Keratinocyte (primary cell): ENCODE measurements at regions not wholly inside any gene's neighbourhood (a gene's known extent, or its start where the extent isn't known, plus 50 kb on each side); places are given as distances from the start of the nearest gene placed in this dataset.

ENCODE experiments used
- DNase-seq: peaks from one replicate; pipeline ENCODE4 v3.0.0-alpha.2; 2011; ENCODE audit warnings: low read depth, missing footprints, low spot score
- FAIRE-seq: peaks from 2 replicates; lab custom pipeline; 2011; peaks lifted over from hg19 to GRCh38; lab: Jason Lieb, UNC
- H2AFZ ChIP-seq: 2 replicates; pipeline ENCODE4 v1.6.0; 2012; ENCODE audit warnings: low read length, control low read depth, inconsistent platforms; ENCODE audit not compliant: control insufficient read depth
- H3K27ac ChIP-seq: 2 replicates; pipeline ENCODE4 v1.5.1; 2011; ENCODE audit warnings: low read length; ENCODE audit not compliant: control insufficient read depth, insufficient read depth
- H3K27me3 ChIP-seq: 3 replicates; pipeline ENCODE4 v1.6.0; 2011; ENCODE audit warnings: low read length; ENCODE audit not compliant: control insufficient read depth, insufficient read depth; ENCODE audit errors: extremely low read depth
- H3K36me3 ChIP-seq, 2 experiments: 2 replicates in 1 of 2; 3 replicates in 1 of 2; pipeline ENCODE4 v1.5.1; 2011; ENCODE audit warnings: low read length in 2 of 2, mild to moderate bottlenecking in 1 of 2; ENCODE audit not compliant: control insufficient read depth in 2 of 2, insufficient read depth in 2 of 2; ENCODE audit errors: extremely low read depth in 1 of 2
- H3K4me1 ChIP-seq: 3 replicates; pipeline ENCODE4 v1.5.1; 2011; ENCODE audit warnings: low read length; ENCODE audit not compliant: control insufficient read depth, insufficient read depth; ENCODE audit errors: extremely low read depth
- H3K4me2 ChIP-seq: 3 replicates; pipeline ENCODE4 v1.6.0; 2011; ENCODE audit warnings: low read depth, low read length; ENCODE audit not compliant: control insufficient read depth, insufficient read depth; ENCODE audit errors: extremely low read depth
- H3K4me3 ChIP-seq, 3 experiments: fragments of 200-600 bp in 1 of 3; sonication (generic) in 1 of 3; 2 replicates in 2 of 3; 3 replicates in 1 of 3; pipeline ENCODE4 v1.5.1; 2011 to 2016; ENCODE audit warnings: low read length in 3 of 3, mild to moderate bottlenecking in 3 of 3, control low read depth in 2 of 3, inconsistent platforms in 1 of 3, low read depth in 1 of 3, mixed read lengths in 1 of 3, mixed run types in 1 of 3, moderate library complexity in 1 of 3; ENCODE audit not compliant: control insufficient read depth in 2 of 3, insufficient read depth in 2 of 3; ENCODE audit errors: extremely low read depth in 1 of 3
- H3K79me2 ChIP-seq: 2 replicates; pipeline ENCODE4 v1.6.0; 2012; ENCODE audit warnings: low read length; ENCODE audit not compliant: control insufficient read depth, insufficient read depth
- H3K9ac ChIP-seq: 3 replicates; pipeline ENCODE4 v1.6.0; 2011; ENCODE audit warnings: low read length; ENCODE audit not compliant: control insufficient read depth, insufficient read depth; ENCODE audit errors: extremely low read depth
- H3K9me1 ChIP-seq: 3 replicates; pipeline ENCODE4 v1.6.0; 2011; ENCODE audit warnings: low read length; ENCODE audit not compliant: control insufficient read depth, insufficient read depth; ENCODE audit errors: extremely low read depth
- H3K9me3 ChIP-seq: 2 replicates; pipeline ENCODE4 v1.5.1; 2012; ENCODE audit warnings: low read depth, low read length; ENCODE audit not compliant: control insufficient read depth
- H4K20me1 ChIP-seq: 3 replicates; pipeline ENCODE4 v1.6.0; 2011; ENCODE audit warnings: low read length; ENCODE audit not compliant: control insufficient read depth, insufficient read depth; ENCODE audit errors: extremely low read depth
- CTCF ChIP-seq, 3 experiments: IDR thresholded peaks in 1 of 3; conservative IDR thresholded peaks in 1 of 3; optimal IDR thresholded peaks in 1 of 3; 2 replicates in 2 of 3; 3 replicates in 1 of 3; pipeline versions ENCODE3 to v1.5.1; 2011; ENCODE audit warnings: low read length in 3 of 3, mild to moderate bottlenecking in 3 of 3, moderate library complexity in 2 of 3, control low read depth in 1 of 3, inconsistent platforms in 1 of 3; ENCODE audit not compliant: insufficient read depth in 2 of 3; ENCODE audit errors: extremely low read depth in 1 of 3
- EZH2 ChIP-seq: IDR thresholded peaks from one replicate; pipeline ENCODE4 v1.6.1; 2012; ENCODE audit warnings: inconsistent platforms, mild to moderate bottlenecking, low read length, moderate library complexity
- dilution Hi-C: fragments of 300-500 bp; cut with MboI; formaldehyde crosslinking; loops from one replicate; pipeline ENCODE4 v1.7.0; 2020; ENCODE audit warnings: low sequenced_read_pairs; ENCODE audit not compliant: extremely low pct_ligation_motif_present

- H3K4me3 ChIP-seq = no peak overlapping the region
- no peaks in the 10 kb centered on the region for H3K27me3 ChIP-seq
- no peaks in the 10 kb centered on the region for H3K9me3 ChIP-seq
- no peak overlapping the region for H3K9ac ChIP-seq
- no peak overlapping the region for H3K27ac ChIP-seq
- dilution Hi-C loops = no loop called here
- no peaks in the 10 kb centered on the region for H3K36me3 ChIP-seq
- TF ChIP-seq EZH2 (no peak), CTCF (optimal IDR thresholded peaks at IDR 0.05 in 1 of 3, IDR thresholded peaks at IDR 0.05 in 1 of 3, conservative IDR thresholded peaks at IDR 0.05 in 1 of 3; ENCODE audit: extremely low read depth in 1 of 3, insufficient read depth in 2 of 3, low read length in 3 of 3) (no peak)
- no peaks in the 10 kb centered on the region for H3K9me1 ChIP-seq
- no peaks in the 10 kb centered on the region for H4K20me1 ChIP-seq
- DNase-seq (no peak), FAIRE-seq (no peak)
- H3K79me2 ChIP-seq = no peaks in the 10 kb centered on the region
- no peaks in the 10 kb centered on the region for H3K4me1 ChIP-seq
- H3K4me2 ChIP-seq = no peak overlapping the region
- no peak overlapping the region for H2AFZ ChIP-seq
Observed at GRCh38 chr13:65336087-65336749, 1893.9 kb downstream of the PCDH9 start.

DNA sequence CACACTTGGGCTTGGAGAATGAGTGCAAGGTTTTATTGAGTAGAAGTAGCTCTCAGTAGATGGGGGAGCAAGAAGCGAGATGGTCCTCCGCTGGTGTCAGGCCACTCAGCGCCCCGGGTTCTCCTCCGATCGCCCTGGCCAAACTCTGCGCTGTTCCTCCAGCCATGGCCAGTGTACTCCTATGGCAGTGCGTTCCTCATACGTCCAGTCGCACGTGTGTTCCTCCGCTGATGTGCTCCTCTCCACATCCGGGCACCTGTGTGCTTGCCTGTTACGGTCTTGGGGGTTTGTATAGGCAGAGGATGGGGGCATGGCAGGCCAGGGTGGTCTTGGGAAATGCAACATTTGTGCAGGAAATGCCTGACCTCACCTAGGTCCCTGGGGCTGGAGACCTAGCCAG is 1899.4 kb downstream of the PCDH9 start:
- no peak for DNase-seq
- Histone ChIP-seq H3K9me1 (no peaks in the 10 kb centered on the region), H3K27me3 (no peaks in the 10 kb centered on the region), H3K4me3 (no peak overlapping the region), H3K79me2 (no peaks in the 10 kb centered on the region), H2AFZ (no peak overlapping the region), H4K20me1 (no peaks in the 10 kb centered on the region), H3K36me3 (no peaks in the 10 kb centered on the region), H3K4me1 (no peaks in the 10 kb centered on the region), H3K9ac (no peak overlapping the region), H3K4me2 (no peak overlapping the region), H3K9me3 (no peaks in the 10 kb centered on the region), H3K27ac (no peak overlapping the region)
- dilution Hi-C loops = no loop called here
- TF ChIP-seq EZH2 (no peak), CTCF (optimal IDR thresholded peaks at IDR 0.05 in 1 of 3, IDR thresholded peaks at IDR 0.05 in 1 of 3, conservative IDR thresholded peaks at IDR 0.05 in 1 of 3; ENCODE audit: extremely low read depth in 1 of 3, insufficient read depth in 2 of 3, low read length in 3 of 3) (no peak)
- FAIRE-seq = no peak
